CD4-positive, alpha-beta T cell (primary cell): ENCODE measurements at regions not wholly inside any gene's neighbourhood (a gene's known extent, or its start where the extent isn't known, plus 50 kb on each side); places are given as distances from the start of the nearest gene placed in this dataset.

ENCODE experiments used
- ATAC-seq: fragments of 200-7000 bp; cut with Tn5 transposase; one replicate; pipeline ENCODE4 v1.10.0; 2022; ENCODE audit warnings: mild to moderate bottlenecking; ENCODE audit not compliant: poor library complexity
- CTCF ChIA-PET: fragments of 350-600 bp; sonication (Branson Sonifier 250); formaldehyde crosslinking; loops from one replicate; lab custom pipeline; 2021; ENCODE audit warnings: antibody characterized with exemption, inconsistent platforms; lab: Charles Lee
- POLR2A ChIA-PET: fragments of 350-600 bp; sonication (Branson Sonifier 250); formaldehyde crosslinking; loops from one replicate; lab custom pipeline; 2021; ENCODE audit warnings: antibody characterized with exemption, inconsistent platforms; lab: Charles Lee
- DNase-seq, 14 experiments: peaks; one replicate each; pipeline ENCODE4 v3.0.0-alpha.2; 2013 to 2020; ENCODE audit warnings: mixed read lengths in 2 of 14
- H3K27ac ChIP-seq, 2 donors: one replicate each; pipeline versions ENCODE4 v1.5.1 to v1.7.0; 2013; ENCODE audit warnings: low read length in 2 of 2, low read depth in 1 of 2, mild to moderate bottlenecking in 1 of 2
- H3K27me3 ChIP-seq, 2 experiments: 1 replicate in 1 of 2; 2 replicates in 1 of 2; pipeline versions ENCODE4 v1.6.1 to v1.7.0; 2013; ENCODE audit warnings: low read length in 2 of 2, control low read depth in 1 of 2, mild to moderate bottlenecking in 1 of 2, moderate library complexity in 1 of 2; ENCODE audit not compliant: insufficient read depth in 2 of 2, control insufficient read depth in 1 of 2
- H3K36me3 ChIP-seq: one replicate; pipeline ENCODE4 v1.6.1; 2013; ENCODE audit warnings: low read length, control low read depth; ENCODE audit not compliant: insufficient read depth
- H3K4me1 ChIP-seq: one replicate; pipeline ENCODE4 v1.6.1; 2013; ENCODE audit warnings: low read length, control low read depth; ENCODE audit not compliant: insufficient read depth
- H3K4me3 ChIP-seq: one replicate; pipeline ENCODE4 v1.5.1; 2013; ENCODE audit warnings: mild to moderate bottlenecking, low read length, moderate library complexity
- H3K9me3 ChIP-seq, 2 experiments: 1 replicate in 1 of 2; 2 replicates in 1 of 2; pipeline versions ENCODE4 v1.6.1 to v1.7.0; 2013; ENCODE audit warnings: low read length in 2 of 2, mild to moderate bottlenecking in 2 of 2, control low read depth in 1 of 2, moderate library complexity in 1 of 2; ENCODE audit not compliant: control insufficient read depth in 1 of 2, insufficient read depth in 1 of 2
- H3K27ac Mint-ChIP-seq: one replicate; pipeline ENCODE4 v1.8.0; 2020; ENCODE audit warnings: mixed read lengths
- H3K27me3 Mint-ChIP-seq: one replicate; pipeline ENCODE4 v1.8.0; 2021; ENCODE audit warnings: mixed read lengths
- H3K36me3 Mint-ChIP-seq: one replicate; pipeline ENCODE4 v1.8.0; 2021; ENCODE audit warnings: low read depth, mixed read lengths
- H3K4me1 Mint-ChIP-seq: one replicate; pipeline ENCODE4 v1.8.0; 2021; ENCODE audit warnings: low read depth, mixed read lengths
- H3K4me3 Mint-ChIP-seq: one replicate; pipeline ENCODE4 v1.8.0; 2020; ENCODE audit warnings: mild to moderate bottlenecking, mixed read lengths
- H3K9me3 Mint-ChIP-seq: one replicate; pipeline ENCODE4 v1.8.0; 2020; ENCODE audit warnings: mixed read lengths
- intact Hi-C, 2 experiments: fragments of 100-400 bp; cut with DNase I in 1 of 2; cut with micrococcal nuclease in 1 of 2; formaldehyde crosslinking; loops; one replicate each; pipeline versions ENCODE4 v1.15.1 to v1.9.0; 2023 to 2025; cut with DNase I, micrococcal nuclease
- TF ChIP-seq, protein P1 (sequence below): fragments of 200-600 bp; IDR thresholded peaks from one replicate; pipeline ENCODE4 v1.8.0; 2022; ENCODE audit warnings: antibody characterized with exemption, mild to moderate bottlenecking

DNA sequence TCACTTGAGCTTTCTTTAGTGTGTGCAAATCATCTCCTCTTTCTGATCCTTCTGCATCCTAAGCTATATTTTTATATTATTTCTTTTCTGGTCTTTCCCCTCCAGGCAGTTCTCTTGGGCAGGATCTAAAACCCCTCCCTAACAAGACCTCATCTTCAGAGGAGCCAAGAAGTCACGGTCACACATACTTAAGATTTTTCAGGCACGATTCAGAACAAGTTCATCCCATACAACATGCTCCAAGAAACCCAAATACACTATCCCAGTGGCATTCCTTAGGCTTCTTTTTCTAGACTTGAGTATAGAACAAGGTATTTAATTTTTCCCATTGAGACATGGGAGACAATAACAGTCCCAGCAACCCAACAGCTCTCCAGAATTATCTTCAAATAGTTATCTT, 1251.5 kb downstream of the DNAJB9 start:
- ChIA-PET CTCF (no interaction called here), POLR2A (no interaction called here)
- no peak for ATAC-seq
- Mint-ChIP-seq H3K9me3 (peaks cover 18% of the 10 kb centered on the region), H3K4me1 (no peaks in the 10 kb centered on the region), H3K27ac (no peak overlapping the region), H3K4me3 (no peak overlapping the region), H3K27me3 (no peaks in the 10 kb centered on the region), H3K36me3 (no peaks in the 10 kb centered on the region)
- Histone ChIP-seq H3K27me3 (no peaks in the 10 kb centered on the region), H3K4me3 (no peak overlapping the region), H3K27ac (no peak overlapping the region), H3K36me3 (no peaks in the 10 kb centered on the region), H3K4me1 (no peaks in the 10 kb centered on the region), H3K9me3 (peaks cover 0 to 4% of the 10 kb centered on the region in 2 experiments)
- intact Hi-C loops = no loop called here
- TF ChIP-seq, protein P1, sequence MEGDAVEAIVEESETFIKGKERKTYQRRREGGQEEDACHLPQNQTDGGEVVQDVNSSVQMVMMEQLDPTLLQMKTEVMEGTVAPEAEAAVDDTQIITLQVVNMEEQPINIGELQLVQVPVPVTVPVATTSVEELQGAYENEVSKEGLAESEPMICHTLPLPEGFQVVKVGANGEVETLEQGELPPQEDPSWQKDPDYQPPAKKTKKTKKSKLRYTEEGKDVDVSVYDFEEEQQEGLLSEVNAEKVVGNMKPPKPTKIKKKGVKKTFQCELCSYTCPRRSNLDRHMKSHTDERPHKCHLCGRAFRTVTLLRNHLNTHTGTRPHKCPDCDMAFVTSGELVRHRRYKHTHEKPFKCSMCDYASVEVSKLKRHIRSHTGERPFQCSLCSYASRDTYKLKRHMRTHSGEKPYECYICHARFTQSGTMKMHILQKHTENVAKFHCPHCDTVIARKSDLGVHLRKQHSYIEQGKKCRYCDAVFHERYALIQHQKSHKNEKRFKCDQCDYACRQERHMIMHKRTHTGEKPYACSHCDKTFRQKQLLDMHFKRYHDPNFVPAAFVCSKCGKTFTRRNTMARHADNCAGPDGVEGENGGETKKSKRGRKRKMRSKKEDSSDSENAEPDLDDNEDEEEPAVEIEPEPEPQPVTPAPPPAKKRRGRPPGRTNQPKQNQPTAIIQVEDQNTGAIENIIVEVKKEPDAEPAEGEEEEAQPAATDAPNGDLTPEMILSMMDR = no peak
- no peak for DNase-seq

DNA sequence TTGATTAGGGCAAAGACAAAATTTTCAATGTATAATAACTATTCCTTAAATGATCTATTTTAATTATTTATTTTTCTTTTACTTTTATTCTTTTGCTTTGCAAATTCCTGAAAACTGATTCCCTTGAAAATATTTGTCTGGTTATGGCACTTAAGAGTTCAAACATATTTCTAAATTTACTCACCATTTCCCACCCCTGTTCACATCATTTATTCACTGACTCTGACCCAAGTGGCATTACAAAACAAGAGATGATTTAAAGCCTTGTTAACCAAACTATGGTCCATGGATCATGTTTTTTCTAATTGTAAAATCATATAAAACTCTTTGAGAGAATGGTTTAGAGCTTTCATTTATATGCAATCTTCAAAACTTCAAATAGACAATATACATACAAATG, 1256.1 kb upstream of the LRRN3 start:
- Histone ChIP-seq H3K27me3 (no peaks in the 10 kb centered on the region), H3K36me3 (no peaks in the 10 kb centered on the region), H3K4me3 (no peak overlapping the region), H3K9me3 (no peaks in the 10 kb centered on the region), H3K27ac (no peak overlapping the region), H3K4me1 (no peaks in the 10 kb centered on the region)
- no peak for ATAC-seq
- peaks cover 5% of the 10 kb centered on the region for H3K27me3 Mint-ChIP-seq
- no peaks in the 10 kb centered on the region for H3K4me1 Mint-ChIP-seq
- ChIA-PET CTCF (no interaction called here), POLR2A (no interaction called here)
- DNase-seq = no peak
- no peak overlapping the region for H3K4me3 Mint-ChIP-seq
- no peak overlapping the region for H3K27ac Mint-ChIP-seq
- intact Hi-C loops = no loop called here
- H3K9me3 Mint-ChIP-seq = no peaks in the 10 kb centered on the region
- H3K36me3 Mint-ChIP-seq = no peaks in the 10 kb centered on the region
- TF ChIP-seq, protein P1 = no peak

DNA sequence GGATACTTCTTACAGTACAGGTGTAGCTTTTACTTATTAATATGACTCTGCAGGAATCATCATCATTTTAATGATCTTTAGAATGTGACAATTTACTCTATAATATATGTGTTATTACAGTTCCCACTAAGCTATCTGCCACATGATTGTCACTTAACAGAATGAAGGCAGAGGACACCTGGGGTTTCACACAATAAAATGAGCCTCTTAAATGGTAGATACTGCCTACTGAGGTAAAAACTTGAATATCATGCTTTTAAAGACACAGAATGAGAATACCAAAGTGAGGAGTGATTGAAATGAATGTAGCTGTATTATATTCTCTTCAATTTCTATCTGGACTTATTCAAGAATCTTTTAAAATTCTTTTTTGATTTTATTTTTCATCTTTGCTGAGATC, 1255.3 kb upstream of the LRRN3 start:
- H3K4me3 Mint-ChIP-seq = no peak overlapping the region
- H3K36me3 Mint-ChIP-seq = no peaks in the 10 kb centered on the region
- H3K27me3 ChIP-seq = no peaks in the 10 kb centered on the region
- H3K27me3 Mint-ChIP-seq = peaks cover 5% of the 10 kb centered on the region
- DNase-seq = no peak
- H3K9me3 Mint-ChIP-seq = no peaks in the 10 kb centered on the region
- ChIA-PET POLR2A (no interaction called here), CTCF (no interaction called here)
- no peak overlapping the region for H3K4me3 ChIP-seq
- no peak overlapping the region for H3K27ac Mint-ChIP-seq
- H3K4me1 ChIP-seq = no peaks in the 10 kb centered on the region
- H3K9me3 ChIP-seq = no peaks in the 10 kb centered on the region
- H3K36me3 ChIP-seq = no peaks in the 10 kb centered on the region
- intact Hi-C loops = no loop called here
- TF ChIP-seq, protein P1 = no peak
- no peaks in the 10 kb centered on the region for H3K4me1 Mint-ChIP-seq
- no peak overlapping the region for H3K27ac ChIP-seq
- ATAC-seq = no peak
